ENCODE measurements at regions not wholly inside any gene's neighbourhood (a gene's known extent, or its start where the extent isn't known, plus 50 kb on each side); places are given as distances from the start of the nearest gene placed in this dataset.
"Not testable (repeated sequence)": the region's sequence is repeated elsewhere in the genome, so short reads cannot be mapped to it uniquely, and the experiment has no call there.

DNA sequence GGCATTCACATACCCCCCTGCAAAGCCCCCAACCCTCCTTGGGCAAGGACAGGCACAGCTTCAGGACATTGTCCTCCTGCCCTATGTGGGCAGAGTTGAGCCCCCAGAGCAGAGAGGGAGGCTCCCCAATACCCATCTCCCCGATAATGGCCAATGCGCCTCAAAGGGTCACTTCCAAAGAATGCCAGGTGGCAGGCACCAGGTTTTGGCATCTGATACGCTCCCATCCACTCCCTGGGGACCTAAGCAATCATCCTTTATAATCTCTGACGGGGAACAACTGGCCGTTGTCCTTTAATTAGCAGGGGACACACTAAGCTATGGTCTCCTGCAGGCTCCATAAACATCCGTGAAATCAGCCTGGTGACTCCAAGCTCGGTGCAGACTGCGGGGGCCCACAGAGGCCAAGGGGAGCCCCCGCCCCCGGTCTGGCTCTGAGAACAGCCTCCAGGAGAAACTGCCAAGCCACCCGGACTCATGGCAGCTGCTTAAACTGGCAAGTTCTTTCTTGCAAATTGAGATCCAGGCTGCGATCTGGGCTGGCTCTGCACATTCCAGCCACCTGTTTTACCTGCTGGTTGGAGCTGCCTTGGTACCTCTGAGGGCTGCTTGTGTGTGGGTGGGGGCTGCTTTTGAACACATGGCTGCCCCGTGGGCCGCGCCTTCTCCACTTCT, 123.2 kb upstream of the SULF2 start:
- H3K36me3 ChIP-seq; H3K4me3 ChIP-seq; H3K27ac ChIP-seq; H3K9me3 ChIP-seq; DNase-seq; H3K27me3 ChIP-seq; ATAC-seq; H3K4me1 ChIP-seq; intact Hi-C loops (cut with DNase I): not testable (repeated sequence)
- 61% methylated on average over 9 of the region's 15 CpGs for WGBS (ENCODE audit: insufficient coverage, low coverage, low lambda C conversion rate, missing lambda C conversion rate)

DNA sequence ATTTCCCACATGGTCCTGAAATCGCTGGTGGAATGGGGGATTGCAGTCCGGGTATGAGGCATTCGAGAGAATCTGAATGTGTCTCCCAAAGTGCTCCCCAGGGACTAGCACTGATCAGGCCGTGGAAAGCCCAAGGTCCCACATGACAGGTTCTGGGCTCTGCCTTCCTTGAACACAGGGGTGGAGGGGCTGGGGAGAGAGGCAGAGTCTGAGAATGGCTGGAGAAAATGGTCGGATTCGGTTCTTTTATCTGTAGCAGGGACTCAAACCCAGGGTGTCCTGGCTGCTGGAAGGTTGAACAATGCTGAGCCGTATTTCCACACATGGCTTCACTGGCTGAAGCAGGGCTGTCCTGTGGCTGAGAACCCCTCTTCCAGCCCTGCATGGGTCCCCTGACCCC, 122.7 kb upstream of the SULF2 start:
- ATAC-seq = not testable (repeated sequence)

DNA sequence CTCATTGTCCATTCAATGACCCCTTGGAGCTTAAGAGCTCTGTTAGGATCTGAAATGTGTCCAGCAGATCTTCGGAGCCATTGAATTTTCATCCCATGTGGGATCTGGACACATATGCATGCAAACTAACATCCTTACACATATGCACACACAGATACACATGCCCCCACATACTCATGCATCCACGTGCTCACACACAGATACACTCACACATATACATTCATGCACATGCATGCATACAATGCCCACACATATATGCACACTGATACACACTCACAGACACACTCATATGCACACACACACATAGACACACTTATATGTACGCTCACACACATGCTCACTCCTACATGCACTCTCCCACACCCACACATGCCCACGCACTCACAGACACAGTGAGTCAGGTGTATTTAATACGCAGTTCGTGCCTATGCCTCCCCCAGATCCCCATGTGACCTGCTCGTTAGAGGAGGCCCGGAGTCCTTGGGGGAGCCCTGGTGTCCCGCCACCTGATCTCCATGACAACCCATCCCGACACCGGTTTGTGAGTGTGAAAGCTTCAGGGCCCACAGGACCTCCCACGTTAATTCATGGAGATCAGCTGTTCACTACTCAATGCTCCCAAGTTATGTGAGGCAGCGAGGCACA, 121.9 kb upstream of the SULF2 start:
- 69% methylated on average over 12 of the region's 13 CpGs for WGBS (ENCODE audit: insufficient coverage, low coverage, low lambda C conversion rate, missing lambda C conversion rate)
- intact Hi-C loops (cut with DNase I) = no loop called here
- Histone ChIP-seq H3K27ac (no peak overlapping the region), H3K27me3 (no peaks in the 10 kb centered on the region), H3K9me3 (no peaks in the 10 kb centered on the region), H3K36me3 (no peaks in the 10 kb centered on the region), H3K4me3 (no peak overlapping the region), H3K4me1 (no peaks in the 10 kb centered on the region)
- no peak for DNase-seq
- ATAC-seq = no peak
- TF ChIP-seq, protein P1, sequence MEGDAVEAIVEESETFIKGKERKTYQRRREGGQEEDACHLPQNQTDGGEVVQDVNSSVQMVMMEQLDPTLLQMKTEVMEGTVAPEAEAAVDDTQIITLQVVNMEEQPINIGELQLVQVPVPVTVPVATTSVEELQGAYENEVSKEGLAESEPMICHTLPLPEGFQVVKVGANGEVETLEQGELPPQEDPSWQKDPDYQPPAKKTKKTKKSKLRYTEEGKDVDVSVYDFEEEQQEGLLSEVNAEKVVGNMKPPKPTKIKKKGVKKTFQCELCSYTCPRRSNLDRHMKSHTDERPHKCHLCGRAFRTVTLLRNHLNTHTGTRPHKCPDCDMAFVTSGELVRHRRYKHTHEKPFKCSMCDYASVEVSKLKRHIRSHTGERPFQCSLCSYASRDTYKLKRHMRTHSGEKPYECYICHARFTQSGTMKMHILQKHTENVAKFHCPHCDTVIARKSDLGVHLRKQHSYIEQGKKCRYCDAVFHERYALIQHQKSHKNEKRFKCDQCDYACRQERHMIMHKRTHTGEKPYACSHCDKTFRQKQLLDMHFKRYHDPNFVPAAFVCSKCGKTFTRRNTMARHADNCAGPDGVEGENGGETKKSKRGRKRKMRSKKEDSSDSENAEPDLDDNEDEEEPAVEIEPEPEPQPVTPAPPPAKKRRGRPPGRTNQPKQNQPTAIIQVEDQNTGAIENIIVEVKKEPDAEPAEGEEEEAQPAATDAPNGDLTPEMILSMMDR (IDR thresholded peaks at IDR 0.05) = no peak
- no peak for TF ChIP-seq POLR2A (IDR thresholded peaks at IDR 0.05)

More for the DNA sequence above, 122.7 kb upstream of the SULF2 start:
- H3K4me3 ChIP-seq; H3K27me3 ChIP-seq; intact Hi-C loops (cut with DNase I); H3K36me3 ChIP-seq; H3K4me1 ChIP-seq; DNase-seq; H3K27ac ChIP-seq; H3K9me3 ChIP-seq: not testable (repeated sequence)
- 63% methylated on average over 3 of the region's 7 CpGs for WGBS (ENCODE audit: insufficient coverage, low coverage, low lambda C conversion rate, missing lambda C conversion rate)

DNA sequence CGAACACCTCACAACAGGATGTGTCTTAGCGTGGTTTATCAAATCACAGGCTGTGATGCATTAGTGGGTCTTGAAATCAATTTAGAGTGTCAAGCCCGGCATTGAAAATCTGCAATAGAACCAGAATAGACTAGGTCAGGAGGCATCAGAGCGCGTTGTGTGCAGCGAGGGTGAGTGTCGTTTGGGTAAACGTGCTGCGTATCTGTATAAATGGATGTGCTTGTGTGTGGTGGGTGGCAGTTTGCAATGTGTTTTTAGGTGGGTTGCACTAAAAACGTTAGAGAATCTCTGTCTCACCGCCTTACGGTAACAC, 121.0 kb upstream of the SULF2 start:
- H3K27me3 ChIP-seq = no peaks in the 10 kb centered on the region

DNA sequence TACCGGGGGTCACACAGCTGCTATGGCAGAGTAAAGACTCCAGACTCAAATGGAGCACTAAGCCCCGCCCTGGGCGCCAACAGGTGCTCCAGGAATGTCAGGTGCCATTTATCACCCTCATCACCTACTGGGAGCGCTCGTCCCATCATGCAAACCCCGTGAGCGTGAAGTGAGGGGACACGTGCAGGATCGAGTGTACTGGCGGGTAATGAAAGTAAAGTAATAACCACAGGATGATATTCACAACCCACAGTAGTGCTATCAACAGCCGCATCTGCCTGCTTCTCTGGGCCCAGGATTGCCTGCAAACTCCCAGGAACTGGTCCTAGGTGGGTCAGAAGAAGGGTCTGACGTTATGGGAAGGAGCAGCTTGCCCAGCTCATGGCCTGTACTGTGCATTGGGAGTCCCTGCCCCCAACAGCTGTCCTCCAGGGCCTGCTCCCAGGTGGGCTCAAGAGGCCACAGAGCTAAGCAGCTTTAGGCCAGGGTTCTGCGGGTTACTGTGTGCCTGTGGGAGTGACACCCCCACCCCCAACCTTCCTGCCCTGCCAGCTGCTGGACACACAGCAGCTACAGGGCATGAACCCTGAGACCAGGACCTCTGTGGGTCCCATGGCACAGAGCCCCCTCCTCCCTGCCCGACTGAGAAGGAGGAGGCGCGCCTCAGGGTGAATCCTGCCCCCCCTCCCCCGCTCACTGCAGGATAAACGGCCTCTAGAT, 120.5 kb upstream of the SULF2 start:
- 67% methylated on average over 1 of the region's 18 CpGs for WGBS (ENCODE audit: insufficient coverage, low coverage, low lambda C conversion rate, missing lambda C conversion rate)
- intact Hi-C loops (cut with DNase I) = no loop called here
- Histone ChIP-seq H3K9me3 (no peaks in the 10 kb centered on the region), H3K27me3 (no peaks in the 10 kb centered on the region), H3K36me3 (no peaks in the 10 kb centered on the region), H3K27ac (no peak overlapping the region), H3K4me1 (no peaks in the 10 kb centered on the region), H3K4me3 (no peak overlapping the region)
- DNase-seq = no peak
- TF ChIP-seq POLR2A (IDR thresholded peaks at IDR 0.05) = no peak
- TF ChIP-seq, protein P1 (IDR thresholded peaks at IDR 0.05) = no peak
- no peak for ATAC-seq

More for the DNA sequence above, 121.0 kb upstream of the SULF2 start:
- WGBS (ENCODE audit: insufficient coverage, low coverage, low lambda C conversion rate, missing lambda C conversion rate) = 54% methylated on average over 9 of the region's 12 CpGs
- Histone ChIP-seq H3K27ac (no peak overlapping the region), H3K36me3 (no peaks in the 10 kb centered on the region), H3K9me3 (no peaks in the 10 kb centered on the region), H3K4me3 (no peak overlapping the region), H3K4me1 (no peaks in the 10 kb centered on the region)
- no peak for DNase-seq
- TF ChIP-seq POLR2A (IDR thresholded peaks at IDR 0.05) = no peak
- TF ChIP-seq, protein P1 (IDR thresholded peaks at IDR 0.05) = no peak
- no peak for ATAC-seq
- intact Hi-C loops (cut with DNase I) = no loop called here

DNA sequence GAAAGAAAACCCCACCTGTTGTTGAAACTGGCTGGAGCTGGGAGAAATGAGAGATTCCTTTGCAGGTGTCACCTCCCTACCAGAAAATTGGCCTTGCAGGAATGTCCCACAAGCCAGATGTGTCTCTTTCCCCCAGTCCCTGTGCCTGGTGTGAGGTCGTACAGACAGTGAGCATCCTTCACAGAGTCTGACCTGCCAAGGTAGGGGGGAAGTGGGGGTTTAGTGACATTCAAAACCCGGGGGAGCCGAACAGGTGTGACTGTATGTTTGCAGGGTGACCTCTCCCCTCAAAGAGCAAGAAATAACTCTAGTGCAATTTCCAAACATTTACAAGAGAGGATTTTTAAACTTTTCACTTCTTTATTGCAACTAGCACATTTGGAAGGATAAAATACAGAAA, 117.7 kb upstream of the SULF2 start:
- H3K27me3 ChIP-seq; H3K27ac ChIP-seq; H3K36me3 ChIP-seq; DNase-seq; H3K4me3 ChIP-seq; intact Hi-C loops (cut with DNase I); H3K9me3 ChIP-seq; ATAC-seq; H3K4me1 ChIP-seq: not testable (repeated sequence)
- 43% methylated on average over 3 of the region's 3 CpGs for WGBS (ENCODE audit: insufficient coverage, low coverage, low lambda C conversion rate, missing lambda C conversion rate)

DNA sequence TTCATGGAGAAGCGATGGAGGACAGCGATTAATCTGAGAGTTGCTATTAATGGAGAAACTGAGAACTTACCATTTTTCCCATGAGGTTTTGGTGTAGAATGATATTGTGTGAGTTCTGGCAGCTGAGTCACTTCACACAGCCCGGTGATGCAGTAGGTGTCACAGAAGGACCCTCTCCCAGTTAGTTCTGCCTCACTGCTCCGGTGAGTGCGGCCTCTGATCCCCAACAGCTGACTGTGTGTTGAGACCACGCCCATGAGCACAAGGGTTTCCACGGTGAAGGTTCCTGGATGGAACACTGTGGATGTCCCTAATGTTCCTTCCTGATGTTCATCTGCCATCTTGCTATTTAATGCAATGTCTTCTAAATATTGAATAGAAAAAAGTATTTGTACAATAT, 114.0 kb upstream of the SULF2 start:
- no CpG with 5 or more reads among the region's 7 CpGs for WGBS (ENCODE audit: insufficient coverage, low coverage, low lambda C conversion rate, missing lambda C conversion rate)
- not testable (repeated sequence) for H3K36me3 ChIP-seq, H3K27ac ChIP-seq, H3K4me1 ChIP-seq, H3K4me3 ChIP-seq, H3K27me3 ChIP-seq, ATAC-seq, H3K9me3 ChIP-seq, DNase-seq
- intact Hi-C loops (cut with DNase I) = loop anchor here in 1 of 2 donors (10.0 kb wide), 2 partner anchors 75 to 615 kb away; no protein-coding TSS in a partner anchor

Measured in right lobe of liver (tissue), 6 donors.